Karpas-422 (cell line): ENCODE measurements at regions not wholly inside any gene's neighbourhood (a gene's known extent, or its start where the extent isn't known, plus 50 kb on each side); places are given as distances from the start of the nearest gene placed in this dataset.

Experiments
- DNase-seq: peaks from one replicate; pipeline ENCODE4 v3.0.0-alpha.2; 2015
- H2AFZ ChIP-seq: fragments of 200-600 bp; sonication (generic); 2 replicates; pipeline ENCODE4 v1.6.1; 2014; ENCODE audit warnings: antibody characterized with exemption, low read length, mixed read lengths
- H3K27ac ChIP-seq: fragments of 200-600 bp; sonication (generic); 2 replicates; pipeline ENCODE4 v1.5.1; 2014; ENCODE audit warnings: mild to moderate bottlenecking, low read length, moderate library complexity
- H3K27me3 ChIP-seq: fragments of 200-600 bp; sonication (generic); 2 replicates; pipeline ENCODE4 v1.6.1; 2014; ENCODE audit warnings: low read length, mixed read lengths
- H3K36me3 ChIP-seq: fragments of 200-600 bp; sonication (generic); 2 replicates; pipeline ENCODE4 v1.6.1; 2014; ENCODE audit warnings: low read length, mixed read lengths; ENCODE audit not compliant: insufficient read depth
- H3K4me1 ChIP-seq: fragments of 200-600 bp; sonication (generic); 2 replicates; pipeline ENCODE4 v1.6.1; 2014; ENCODE audit warnings: mild to moderate bottlenecking, low read length, mixed read lengths
- H3K4me2 ChIP-seq: fragments of 200-600 bp; sonication (generic); 2 replicates; pipeline ENCODE4 v1.6.1; 2014; ENCODE audit warnings: low read length, low read depth, mild to moderate bottlenecking; ENCODE audit not compliant: poor library complexity, severe bottlenecking
- H3K4me3 ChIP-seq: fragments of 200-600 bp; sonication (generic); 2 replicates; pipeline ENCODE4 v1.5.1; 2014; ENCODE audit warnings: mild to moderate bottlenecking, antibody characterized with exemption, low read length, mixed read lengths
- H3K79me2 ChIP-seq: fragments of 200-600 bp; sonication (generic); 2 replicates; pipeline ENCODE4 v1.6.1; 2014; ENCODE audit warnings: mild to moderate bottlenecking, low read length, mixed read lengths
- H3K9ac ChIP-seq: fragments of 200-600 bp; sonication (generic); 2 replicates; pipeline ENCODE4 v1.6.0; 2014; ENCODE audit warnings: low read length
- H3K9me2 ChIP-seq: fragments of 200-600 bp; sonication (generic), shearing (Covaris generic); replicated peaks from 2 replicates; pipeline ENCODE4 v1.6.0; 2014; ENCODE audit warnings: mild to moderate bottlenecking, low read length, moderate library complexity; ENCODE audit not compliant: insufficient read depth
- H3K9me3 ChIP-seq: fragments of 300-700, 200-600 bp; sonication (generic); 2 replicates; pipeline ENCODE4 v1.6.1; 2014; ENCODE audit warnings: low read length, mixed read lengths
- H4K20me1 ChIP-seq: fragments of 200-600 bp; sonication (generic); 2 replicates; pipeline ENCODE4 v1.6.1; 2014; ENCODE audit warnings: mild to moderate bottlenecking, antibody characterized with exemption, low read length, low read depth; ENCODE audit not compliant: insufficient read depth

DNA sequence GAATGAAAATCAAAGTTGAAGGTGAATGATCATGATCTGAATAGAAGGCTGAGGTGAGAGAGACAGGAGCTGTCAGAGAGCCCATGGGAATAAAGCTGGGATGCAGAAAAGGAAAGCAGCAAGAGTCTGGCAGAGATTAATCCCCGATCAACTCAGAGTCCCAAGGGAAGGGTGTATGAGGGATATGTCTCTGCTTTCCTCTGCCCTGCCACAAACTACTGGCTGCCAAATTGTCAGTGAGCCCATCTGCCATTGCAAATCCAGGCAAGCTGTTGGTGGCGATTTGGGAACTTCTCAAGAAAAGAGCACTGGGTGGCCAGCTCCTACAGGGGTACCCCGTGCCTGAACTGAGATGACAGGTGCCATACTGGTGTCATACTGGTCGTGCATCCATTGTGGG lies 705.5 kb upstream of the MAN1A1 start:
- no peak overlapping the region for H2AFZ ChIP-seq

DNA sequence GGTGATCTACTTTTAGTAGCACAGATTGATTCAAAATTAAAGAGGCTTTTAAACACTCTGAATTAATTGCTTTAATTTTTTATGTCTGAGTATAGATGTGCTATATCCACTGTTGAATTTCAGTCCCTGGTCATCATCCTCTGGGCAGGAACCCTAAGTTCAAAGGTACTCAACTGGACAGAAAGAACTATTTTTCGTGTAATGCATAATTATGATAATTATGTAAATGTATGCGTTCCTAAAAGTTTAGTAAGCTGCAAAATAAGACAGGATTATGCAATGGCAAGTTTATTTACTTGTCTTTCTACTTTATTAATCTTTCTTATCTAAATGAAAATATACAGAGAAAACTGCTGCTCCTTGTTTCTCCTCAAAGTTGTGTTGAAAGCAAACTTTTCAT lies 690.1 kb upstream of the MAN1A1 start:
- DNase-seq, result no peak
- Histone ChIP-seq H3K9me3 (peaks cover 5% of the 10 kb centered on the region), H3K9ac (no peak overlapping the region), H3K4me2 (no peak overlapping the region), H3K36me3 (no peaks in the 10 kb centered on the region), H3K4me1 (no peaks in the 10 kb centered on the region), H3K27me3 (no peaks in the 10 kb centered on the region), H2AFZ (no peak overlapping the region), H3K79me2 (no peaks in the 10 kb centered on the region), H3K9me2 (no peaks in the 10 kb centered on the region), H3K4me3 (no peak overlapping the region), H4K20me1 (no peaks in the 10 kb centered on the region), H3K27ac (no peak overlapping the region)

More for the DNA sequence above, 705.5 kb upstream of the MAN1A1 start:
- H3K4me2 ChIP-seq, result no peak overlapping the region
- peaks cover 2% of the 10 kb centered on the region for H3K9me3 ChIP-seq
- no peaks in the 10 kb centered on the region for H4K20me1 ChIP-seq
- no peak overlapping the region for H3K27ac ChIP-seq
- H3K4me3 ChIP-seq, result no peak overlapping the region
- no peaks in the 10 kb centered on the region for H3K79me2 ChIP-seq
- H3K9ac ChIP-seq, result no peak overlapping the region
- no peaks in the 10 kb centered on the region for H3K9me2 ChIP-seq
- no peaks in the 10 kb centered on the region for H3K4me1 ChIP-seq
- H3K27me3 ChIP-seq, result no peaks in the 10 kb centered on the region
- DNase-seq, result no peak
- no peaks in the 10 kb centered on the region for H3K36me3 ChIP-seq

DNA sequence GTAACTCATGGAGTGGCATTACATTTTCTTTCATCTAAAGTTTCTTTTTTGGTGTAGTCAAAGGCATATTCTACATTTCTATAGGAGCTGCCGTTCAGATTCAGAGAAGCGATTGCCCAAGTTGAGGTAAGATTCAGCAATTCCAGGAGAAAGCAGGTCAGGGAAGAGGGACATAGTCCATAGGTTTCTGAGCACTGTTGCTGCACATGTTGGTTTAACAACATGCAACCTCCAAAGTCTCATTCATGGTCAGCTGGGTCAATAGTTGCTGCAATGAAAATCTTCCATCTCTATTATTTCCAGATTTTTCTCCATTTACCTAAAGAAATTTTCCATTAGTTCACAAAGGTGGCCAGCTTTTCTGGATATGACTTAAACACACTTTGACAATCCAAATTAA lies 682.3 kb upstream of the MAN1A1 start:
- H3K27me3 ChIP-seq, result no peaks in the 10 kb centered on the region
- no peak overlapping the region for H3K27ac ChIP-seq
- H3K36me3 ChIP-seq, result no peaks in the 10 kb centered on the region
- DNase-seq, result no peak
- H3K4me3 ChIP-seq, result no peak overlapping the region
- H3K9me2 ChIP-seq, result 0 out of 2 replicates have a peak, but pooled peaks cover 3% of the 10 kb centered on the region
- H3K79me2 ChIP-seq, result no peaks in the 10 kb centered on the region
- no peak overlapping the region for H3K9ac ChIP-seq
- no peak overlapping the region for H2AFZ ChIP-seq
- no peaks in the 10 kb centered on the region for H4K20me1 ChIP-seq
- no peak overlapping the region for H3K4me2 ChIP-seq
- peaks cover 2% of the 10 kb centered on the region for H3K9me3 ChIP-seq
- H3K4me1 ChIP-seq, result no peaks in the 10 kb centered on the region

- peaks cover 13% of the 10 kb centered on the region for H3K9me3 ChIP-seq
- no peak overlapping the region for H3K27ac ChIP-seq
- no peaks in the 10 kb centered on the region for H4K20me1 ChIP-seq
- H3K4me3 ChIP-seq, result no peak overlapping the region
- H3K9ac ChIP-seq, result no peak overlapping the region
- H3K4me1 ChIP-seq, result no peaks in the 10 kb centered on the region
- H3K79me2 ChIP-seq, result no peaks in the 10 kb centered on the region
- no peak for DNase-seq
- no peak overlapping the region for H2AFZ ChIP-seq
- H3K9me2 ChIP-seq, result 0 out of 2 replicates have a peak, but pooled peaks cover 3% of the 10 kb centered on the region
- no peaks in the 10 kb centered on the region for H3K27me3 ChIP-seq
- H3K4me2 ChIP-seq, result no peak overlapping the region
- H3K36me3 ChIP-seq, result no peaks in the 10 kb centered on the region
These were observed 677.2 kb upstream of the MAN1A1 start for GRCh38 chr6:120026791-120027190.

- Histone ChIP-seq H2AFZ (no peak overlapping the region), H3K27ac (no peak overlapping the region), H3K4me2 (no peak overlapping the region), H3K27me3 (no peaks in the 10 kb centered on the region), H3K36me3 (no peaks in the 10 kb centered on the region), H3K9me2 (no peaks in the 10 kb centered on the region), H4K20me1 (no peaks in the 10 kb centered on the region), H3K9me3 (peaks cover 14% of the 10 kb centered on the region), H3K4me3 (no peak overlapping the region), H3K79me2 (no peaks in the 10 kb centered on the region), H3K9ac (no peak overlapping the region), H3K4me1 (no peaks in the 10 kb centered on the region)
- no peak for DNase-seq
These were observed 660.5 kb upstream of the MAN1A1 start for GRCh38 chr6:120010075-120010474.

DNA sequence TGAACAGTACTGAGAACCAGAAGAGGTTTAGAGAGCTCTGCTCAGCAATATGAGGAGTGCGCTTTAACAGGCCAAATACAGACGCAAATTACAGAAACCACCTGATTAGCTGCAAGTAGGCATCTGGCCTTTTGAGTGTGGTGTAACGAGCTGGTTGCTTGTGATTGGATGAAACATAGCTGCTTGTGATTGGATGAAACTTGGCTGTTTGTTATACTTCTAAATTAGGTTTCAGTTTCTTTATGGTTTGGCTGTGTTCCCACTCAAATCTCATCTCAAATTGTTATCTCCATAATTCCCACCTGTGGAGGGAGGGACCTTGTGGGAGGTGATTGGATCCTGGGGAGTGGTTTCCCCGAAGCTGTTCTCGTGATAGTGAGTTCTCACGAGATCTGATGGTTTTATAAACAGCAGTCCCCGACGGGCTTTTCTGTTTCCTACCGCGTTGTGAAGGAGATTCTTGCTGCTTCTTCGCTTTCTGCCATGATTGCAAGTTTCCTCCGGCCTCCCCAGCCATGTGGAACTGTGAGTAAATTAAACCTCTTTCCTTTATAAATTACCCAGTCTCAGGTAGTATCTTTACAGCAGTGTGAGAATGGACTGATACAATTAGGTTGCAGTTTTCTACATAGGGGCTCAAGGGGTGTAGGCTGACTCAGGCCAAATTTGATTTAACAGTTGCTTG lies 655.9 kb upstream of the MAN1A1 start:
- Histone ChIP-seq H3K9me2 (no peaks in the 10 kb centered on the region), H3K79me2 (no peaks in the 10 kb centered on the region), H4K20me1 (no peaks in the 10 kb centered on the region), H3K4me3 (peak overlapping the region; percentile 32; the same call in 1 of the 2 replicates), H3K27me3 (no peaks in the 10 kb centered on the region), H3K4me1 (no peaks in the 10 kb centered on the region), H3K9me3 (peaks cover 3% of the 10 kb centered on the region; the same call in 1 of the 2 replicates), H3K4me2 (no peak overlapping the region), H3K36me3 (no peaks in the 10 kb centered on the region), H3K9ac (no peak overlapping the region), H2AFZ (no peak overlapping the region), H3K27ac (no peak overlapping the region)
- no peak for DNase-seq

GRCh38 chr6:119986934-119987549 lies 637.5 kb upstream of the MAN1A1 start:
- Histone ChIP-seq H3K79me2 (no peaks in the 10 kb centered on the region), H2AFZ (no peak overlapping the region), H3K36me3 (no peaks in the 10 kb centered on the region), H3K27me3 (no peaks in the 10 kb centered on the region), H3K4me3 (no peak overlapping the region), H3K4me2 (no peak overlapping the region), H3K9me3 (peaks cover 4% of the 10 kb centered on the region; the same call in 1 of the 2 replicates), H4K20me1 (no peaks in the 10 kb centered on the region), H3K9ac (no peak overlapping the region), H3K9me2 (no peaks in the 10 kb centered on the region), H3K27ac (no peak overlapping the region), H3K4me1 (no peaks in the 10 kb centered on the region)
- DNase-seq, result no peak

DNA sequence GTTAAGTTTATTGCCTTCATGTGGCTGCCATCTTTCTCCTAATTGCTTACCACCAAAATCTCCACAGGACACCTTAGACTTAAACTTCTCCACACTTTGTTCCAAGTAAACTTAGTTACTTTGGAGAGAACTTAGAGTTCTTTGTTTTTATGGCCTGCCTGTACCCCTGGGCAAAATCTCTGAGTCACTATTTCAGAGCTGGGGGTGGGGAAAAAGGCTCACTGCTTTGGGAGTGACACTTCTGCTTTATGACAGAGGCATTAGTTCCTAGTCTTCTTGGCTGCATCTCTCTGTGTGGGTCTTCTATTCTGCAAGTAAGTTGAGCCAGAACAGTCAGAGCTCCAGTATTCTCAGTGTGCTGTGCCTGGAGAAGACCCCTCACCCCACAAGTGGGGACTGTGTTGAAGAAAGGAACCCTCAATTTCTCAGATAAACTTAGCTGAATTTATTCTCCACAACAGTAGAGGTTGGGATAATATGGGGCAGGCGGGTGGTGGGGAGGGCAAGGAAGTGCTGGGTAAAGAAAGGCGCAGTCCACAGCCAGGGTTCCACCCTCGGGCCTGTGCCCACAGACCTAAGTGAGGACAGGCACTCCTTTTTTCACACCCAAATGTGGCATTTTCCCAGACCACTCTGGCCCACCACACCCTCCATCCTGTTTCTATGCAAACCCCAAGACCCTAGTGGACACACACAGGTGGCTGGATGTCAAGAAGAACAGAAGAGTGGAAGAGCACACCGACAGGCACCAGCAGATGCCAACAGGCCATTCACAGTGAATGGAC lies 636.6 kb upstream of the MAN1A1 start:
- Histone ChIP-seq H3K27me3 (no peaks in the 10 kb centered on the region), H4K20me1 (no peaks in the 10 kb centered on the region), H2AFZ (no peak overlapping the region), H3K9me3 (peaks cover 4% of the 10 kb centered on the region; the same call in 1 of the 2 replicates), H3K4me1 (no peaks in the 10 kb centered on the region), H3K36me3 (no peaks in the 10 kb centered on the region), H3K4me3 (no peak overlapping the region), H3K9ac (no peak overlapping the region), H3K27ac (no peak overlapping the region), H3K9me2 (no peaks in the 10 kb centered on the region), H3K79me2 (no peaks in the 10 kb centered on the region), H3K4me2 (no peak overlapping the region)
- no peak for DNase-seq
